GM12878 (cell line): ENCODE measurements at regions not wholly inside any gene's neighbourhood (a gene's known extent, or its start where the extent isn't known, plus 50 kb on each side); places are given as distances from the start of the nearest gene placed in this dataset.

Source experiments
- ESRRA ChIP-seq: IDR thresholded peaks from 2 replicates; pipeline ENCODE4 v1.6.1; 2012; ENCODE audit warnings: mild to moderate bottlenecking, low read length, improper control_type of control experiment
- FOXM1 ChIP-seq: IDR thresholded peaks from 2 replicates; pipeline ENCODE4 v1.6.1; 2012; ENCODE audit warnings: low read depth, mild to moderate bottlenecking, inconsistent platforms, low read length, moderate library complexity
- NR2C2 ChIP-seq: IDR thresholded peaks from 2 replicates; pipeline ENCODE4 v1.6.1; 2011; ENCODE audit warnings: borderline replicate concordance, low read depth; ENCODE audit not compliant: control insufficient read depth, insufficient read length
- NRF1 ChIP-seq: conservative IDR thresholded peaks from 2 replicates; pipeline ENCODE4 v1.6.1; 2011; ENCODE audit warnings: mild to moderate bottlenecking, low read depth, low read length, improper control_type of control experiment
- TF ChIP-seq, protein P1 (sequence below): fragments of 450-650 bp; IDR thresholded peaks from 2 replicates; pipeline ENCODE4 v1.6.1; 2018; ENCODE audit warnings: borderline replicate concordance, mild to moderate bottlenecking; ENCODE audit not compliant: partially characterized antibody

DNA sequence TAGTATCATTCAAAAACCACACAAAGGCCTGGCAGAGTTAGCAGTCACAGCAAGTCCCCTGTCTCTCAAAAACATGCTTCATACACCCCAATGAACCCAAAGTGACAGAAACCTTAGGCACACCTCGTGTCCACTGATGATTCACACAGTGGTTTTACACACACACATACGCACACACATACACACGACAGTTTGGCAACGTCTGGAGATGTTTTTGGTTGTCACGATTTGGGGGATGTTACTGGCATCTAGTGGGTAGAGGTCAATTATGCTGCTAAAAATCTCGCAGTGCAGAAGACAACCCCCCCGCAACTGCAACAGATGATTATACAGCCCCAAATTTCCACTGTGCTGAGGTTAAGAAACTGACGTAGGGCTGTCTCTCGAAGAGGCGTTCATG is 72.9 kb upstream of the PARD3B start:
- TF ChIP-seq, protein P1, sequence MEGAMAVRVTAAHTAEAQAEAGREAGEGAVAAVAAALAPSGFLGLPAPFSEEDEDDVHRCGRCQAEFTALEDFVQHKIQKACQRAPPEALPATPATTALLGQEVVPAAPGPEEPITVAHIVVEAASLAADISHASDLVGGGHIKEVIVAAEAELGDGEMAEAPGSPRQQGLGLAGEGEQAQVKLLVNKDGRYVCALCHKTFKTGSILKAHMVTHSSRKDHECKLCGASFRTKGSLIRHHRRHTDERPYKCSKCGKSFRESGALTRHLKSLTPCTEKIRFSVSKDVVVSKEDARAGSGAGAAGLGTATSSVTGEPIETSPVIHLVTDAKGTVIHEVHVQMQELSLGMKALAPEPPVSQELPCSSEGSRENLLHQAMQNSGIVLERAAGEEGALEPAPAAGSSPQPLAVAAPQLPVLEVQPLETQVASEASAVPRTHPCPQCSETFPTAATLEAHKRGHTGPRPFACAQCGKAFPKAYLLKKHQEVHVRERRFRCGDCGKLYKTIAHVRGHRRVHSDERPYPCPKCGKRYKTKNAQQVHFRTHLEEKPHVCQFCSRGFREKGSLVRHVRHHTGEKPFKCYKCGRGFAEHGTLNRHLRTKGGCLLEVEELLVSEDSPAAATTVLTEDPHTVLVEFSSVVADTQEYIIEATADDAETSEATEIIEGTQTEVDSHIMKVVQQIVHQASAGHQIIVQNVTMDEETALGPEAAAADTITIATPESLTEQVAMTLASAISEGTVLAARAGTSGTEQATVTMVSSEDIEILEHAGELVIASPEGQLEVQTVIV: no peak
- TF ChIP-seq FOXM1 (no peak), NRF1 (no peak), NR2C2 (no peak), ESRRA (no peak)
